Uterus (tissue), 3 donors: ENCODE measurements at regions not wholly inside any gene's neighbourhood (a gene's known extent, or its start where the extent isn't known, plus 50 kb on each side); places are given as distances from the start of the nearest gene placed in this dataset.
"Not testable (repeated sequence)": the region's sequence is repeated elsewhere in the genome, so short reads cannot be mapped to it uniquely, and the experiment has no call there.

Experiments used
- DNase-seq, 2 donors: peaks; one replicate each; pipeline ENCODE4 v3.0.0-alpha.2; 2019 to 2020
- H3K27ac ChIP-seq, 2 donors: fragments of 200-600 bp; sonication (generic); 1 replicate in 1 of 2; 2 replicates in 1 of 2; pipeline ENCODE4 v1.5.1; 2016 to 2018
- H3K27me3 ChIP-seq, 2 donors: fragments of 200-600 bp; sonication (generic); one replicate each; pipeline ENCODE4 v1.5.1; 2018 to 2019; ENCODE audit warnings: control low read depth in 1 of 2
- H3K36me3 ChIP-seq, 2 donors: fragments of 200-600 bp; sonication (generic); one replicate each; pipeline ENCODE4 v1.5.1; 2019; ENCODE audit warnings: control low read depth in 1 of 2
- H3K4me1 ChIP-seq, 2 donors: fragments of 200-600 bp; sonication (generic); one replicate each; pipeline ENCODE4 v1.5.1; 2018 to 2019; ENCODE audit warnings: control low read depth in 1 of 2
- H3K4me3 ChIP-seq, 2 donors: fragments of 200-600 bp; sonication (generic); 1 replicate in 1 of 2; 2 replicates in 1 of 2; pipeline ENCODE4 v1.5.1; 2018 to 2019; ENCODE audit warnings: mild to moderate bottlenecking in 1 of 2
- H3K9me3 ChIP-seq, 2 donors: fragments of 200-600 bp; sonication (generic); one replicate each; pipeline ENCODE4 v1.5.1; 2019; ENCODE audit warnings: control low read depth in 1 of 2
- POLR2A ChIP-seq, 2 donors: fragments of 450-650 bp; IDR thresholded peaks; one replicate each; pipeline ENCODE4 v1.6.1; 2016; ENCODE audit warnings: antibody characterized with exemption in 2 of 2, mild to moderate bottlenecking in 1 of 2, moderate library complexity in 1 of 2
- intact Hi-C: fragments of 100-400 bp; cut with DNase I; formaldehyde crosslinking; loops from one replicate; pipeline ENCODE4 v1.15.1; 2023; ENCODE audit warnings: low total_unique reads
- TF ChIP-seq, protein P1 (sequence below), 4 experiments: fragments of 200-600 bp in 2 of 4; fragments of 450-650 bp in 2 of 4; sonication (generic) in 2 of 4; IDR thresholded peaks; one replicate each; pipeline ENCODE4 v1.5.1; 2016 to 2019; ENCODE audit warnings: antibody characterized with exemption in 4 of 4, mild to moderate bottlenecking in 2 of 4, moderate library complexity in 1 of 4
- donor health status: DM: yes; HTN: yes; CAD: no.

DNA sequence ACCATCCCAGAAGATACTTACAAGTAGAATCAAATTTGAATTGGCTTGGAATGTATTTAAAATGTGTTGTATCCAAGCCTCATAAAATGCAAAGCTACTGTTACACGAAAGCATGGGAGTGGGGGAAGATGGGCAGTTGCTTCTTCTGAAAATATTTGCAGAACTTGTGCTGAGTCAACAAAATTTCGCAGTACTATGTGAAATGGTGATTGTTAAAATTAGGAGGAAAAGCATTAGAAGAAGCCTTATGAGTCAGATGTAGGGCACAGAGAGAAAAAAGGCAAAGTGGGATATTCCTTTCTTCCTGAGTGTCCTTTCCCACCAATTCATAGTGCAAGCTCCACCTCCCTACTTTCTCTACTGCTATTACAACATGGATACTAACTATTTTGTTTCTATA lies 332.7 kb downstream of the PRDM5 start:
- TF ChIP-seq, protein P1, sequence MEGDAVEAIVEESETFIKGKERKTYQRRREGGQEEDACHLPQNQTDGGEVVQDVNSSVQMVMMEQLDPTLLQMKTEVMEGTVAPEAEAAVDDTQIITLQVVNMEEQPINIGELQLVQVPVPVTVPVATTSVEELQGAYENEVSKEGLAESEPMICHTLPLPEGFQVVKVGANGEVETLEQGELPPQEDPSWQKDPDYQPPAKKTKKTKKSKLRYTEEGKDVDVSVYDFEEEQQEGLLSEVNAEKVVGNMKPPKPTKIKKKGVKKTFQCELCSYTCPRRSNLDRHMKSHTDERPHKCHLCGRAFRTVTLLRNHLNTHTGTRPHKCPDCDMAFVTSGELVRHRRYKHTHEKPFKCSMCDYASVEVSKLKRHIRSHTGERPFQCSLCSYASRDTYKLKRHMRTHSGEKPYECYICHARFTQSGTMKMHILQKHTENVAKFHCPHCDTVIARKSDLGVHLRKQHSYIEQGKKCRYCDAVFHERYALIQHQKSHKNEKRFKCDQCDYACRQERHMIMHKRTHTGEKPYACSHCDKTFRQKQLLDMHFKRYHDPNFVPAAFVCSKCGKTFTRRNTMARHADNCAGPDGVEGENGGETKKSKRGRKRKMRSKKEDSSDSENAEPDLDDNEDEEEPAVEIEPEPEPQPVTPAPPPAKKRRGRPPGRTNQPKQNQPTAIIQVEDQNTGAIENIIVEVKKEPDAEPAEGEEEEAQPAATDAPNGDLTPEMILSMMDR (IDR thresholded peaks at IDR 0.05), result no peak
- no peak for TF ChIP-seq POLR2A (IDR thresholded peaks at IDR 0.05)
- Histone ChIP-seq H3K4me1 (no peaks in the 10 kb centered on the region), H3K36me3 (no peaks in the 10 kb centered on the region), H3K27ac (no peak overlapping the region), H3K4me3 (no peak overlapping the region), H3K27me3 (no peaks in the 10 kb centered on the region), H3K9me3 (no peaks in the 10 kb centered on the region)
- no peak for DNase-seq
- intact Hi-C loops, result no loop called here

DNA sequence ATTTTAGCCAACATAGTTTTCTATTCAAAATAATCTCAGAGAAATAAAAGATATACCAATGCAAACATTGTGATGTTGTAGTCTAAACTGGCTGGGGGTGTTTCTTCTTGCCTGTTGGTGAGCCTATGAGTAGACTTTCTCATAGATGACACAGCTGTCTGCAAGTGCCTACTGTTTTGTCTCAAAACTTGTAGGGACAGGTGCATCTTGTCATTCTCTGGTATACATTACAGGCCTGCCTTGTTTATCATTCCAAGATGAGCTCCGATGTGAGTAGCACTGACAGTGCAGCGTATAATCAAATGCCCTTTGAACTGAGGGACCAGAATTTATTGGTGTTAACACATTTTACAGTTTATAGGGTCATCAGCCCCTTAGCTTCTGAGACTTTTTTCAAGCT lies 353.8 kb downstream of the PRDM5 start:
- Histone ChIP-seq H3K4me3 (no peak overlapping the region), H3K4me1 (no peaks in the 10 kb centered on the region), H3K9me3 (no peaks in the 10 kb centered on the region), H3K27me3 (no peaks in the 10 kb centered on the region), H3K36me3 (no peaks in the 10 kb centered on the region), H3K27ac (no peak overlapping the region)
- intact Hi-C loops, result no loop called here
- TF ChIP-seq, protein P1 (IDR thresholded peaks at IDR 0.05), result no peak
- TF ChIP-seq POLR2A (IDR thresholded peaks at IDR 0.05), result no peak
- DNase-seq, result no peak

GRCh38 chr4:120561648-120562047 lies 360.9 kb downstream of the PRDM5 start:
- Histone ChIP-seq H3K4me3 (no peak overlapping the region), H3K27ac (no peak overlapping the region), H3K4me1 (no peaks in the 10 kb centered on the region), H3K27me3 (no peaks in the 10 kb centered on the region), H3K36me3 (no peaks in the 10 kb centered on the region), H3K9me3 (peaks cover 0 to 4% of the 10 kb centered on the region in 2 donors)
- intact Hi-C loops, result no loop called here
- TF ChIP-seq, protein P1 (IDR thresholded peaks at IDR 0.05), result no peak
- no peak for DNase-seq

DNA sequence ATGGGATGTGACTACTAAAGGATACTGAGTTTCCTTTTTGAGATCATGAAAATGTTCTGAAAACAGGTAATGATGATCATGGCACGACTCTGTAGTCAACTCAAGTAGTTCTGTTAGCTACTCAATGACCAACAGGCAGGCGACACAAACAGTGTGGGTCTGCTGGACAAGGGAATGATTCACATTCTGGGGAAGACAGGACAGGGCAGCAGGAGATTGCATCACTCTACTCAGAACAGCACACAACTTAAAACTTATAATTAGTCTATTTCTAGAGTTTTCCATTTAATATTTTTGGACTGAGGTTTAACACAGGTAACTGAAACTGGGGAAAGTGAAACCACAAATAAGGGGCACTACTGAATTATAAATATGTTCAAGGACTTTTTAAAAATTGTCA lies 365.2 kb downstream of the PRDM5 start:
- intact Hi-C loops, result no loop called here
- no peak for TF ChIP-seq POLR2A (IDR thresholded peaks at IDR 0.05)
- TF ChIP-seq, protein P1 (IDR thresholded peaks at IDR 0.05), result no peak
- DNase-seq, result no peak

DNA sequence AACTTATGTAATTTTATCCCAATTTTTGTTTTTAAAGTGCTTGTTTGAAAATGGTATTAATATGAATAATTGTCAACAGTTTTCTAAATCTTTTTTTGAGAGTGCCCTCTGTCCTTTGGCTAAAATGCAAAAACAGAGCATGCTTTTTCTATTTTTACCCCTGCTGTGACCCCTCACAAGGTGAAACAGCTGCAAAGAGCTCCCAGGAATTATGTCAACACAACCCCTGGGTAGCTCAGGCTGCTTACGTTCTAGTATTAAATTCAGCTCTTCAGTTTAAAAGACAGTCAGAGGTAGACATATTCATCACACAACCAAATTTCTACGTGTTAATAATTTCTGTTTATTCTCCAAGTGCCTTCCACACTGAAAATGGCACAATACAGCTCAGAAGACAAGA lies 367.5 kb downstream of the PRDM5 start:
- intact Hi-C loops, result no loop called here
- no peak overlapping the region for H3K4me3 ChIP-seq
- peaks cover 0 to 4% of the 10 kb centered on the region in 2 donors for H3K9me3 ChIP-seq
- no peak for DNase-seq
- no peaks in the 10 kb centered on the region for H3K4me1 ChIP-seq
- no peaks in the 10 kb centered on the region for H3K27me3 ChIP-seq
- no peak for TF ChIP-seq POLR2A (IDR thresholded peaks at IDR 0.05)
- no peak overlapping the region for H3K27ac ChIP-seq
- H3K36me3 ChIP-seq, result no peaks in the 10 kb centered on the region

More for the DNA sequence above, 365.2 kb downstream of the PRDM5 start:
- peaks cover 0 to 4% of the 10 kb centered on the region in 2 donors for H3K9me3 ChIP-seq
- no peak overlapping the region for H3K4me3 ChIP-seq
- H3K27ac ChIP-seq, result no peak overlapping the region
- no peaks in the 10 kb centered on the region for H3K4me1 ChIP-seq
- H3K27me3 ChIP-seq, result no peaks in the 10 kb centered on the region
- no peaks in the 10 kb centered on the region for H3K36me3 ChIP-seq

GRCh38 chr4:120554086-120554485 lies 368.4 kb downstream of the PRDM5 start:
- Histone ChIP-seq H3K36me3 (no peaks in the 10 kb centered on the region), H3K4me1 (no peaks in the 10 kb centered on the region), H3K27ac (no peak overlapping the region), H3K27me3 (no peaks in the 10 kb centered on the region), H3K9me3 (peaks cover 0 to 4% of the 10 kb centered on the region in 2 donors), H3K4me3 (no peak overlapping the region)
- no peak for DNase-seq
- intact Hi-C loops, result no loop called here
- no peak for TF ChIP-seq POLR2A (IDR thresholded peaks at IDR 0.05)
- TF ChIP-seq, protein P1 (IDR thresholded peaks at IDR 0.05), result no peak

DNA sequence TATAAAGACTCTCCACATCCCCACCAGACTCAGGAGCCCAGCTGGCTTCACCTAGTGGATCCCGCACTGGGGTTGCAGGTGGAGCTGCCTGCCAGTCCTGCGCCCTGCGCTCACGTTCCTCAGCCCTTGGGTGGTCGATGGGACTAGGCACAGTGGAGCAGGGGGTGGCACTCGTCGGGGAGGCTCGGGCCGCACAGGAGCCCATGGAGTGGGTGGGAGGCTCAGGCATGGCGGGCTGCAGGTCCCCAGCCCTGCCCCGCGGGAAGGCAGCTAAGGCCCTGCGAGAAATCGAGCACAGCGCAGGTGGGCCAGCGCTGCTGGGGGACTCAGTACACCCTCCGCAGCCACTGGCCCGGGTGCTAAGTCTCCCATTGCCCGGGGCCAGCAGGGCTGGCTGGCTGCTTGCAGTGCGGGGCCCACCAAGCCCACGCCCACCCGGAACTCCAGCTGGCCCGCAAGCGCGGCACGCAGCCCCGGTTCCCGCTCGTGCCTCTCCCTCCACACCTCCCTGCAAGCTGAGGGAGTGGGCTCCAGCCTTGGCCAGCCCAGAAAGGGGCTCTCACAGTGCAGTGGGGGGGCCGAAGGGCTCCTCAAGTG lies 371.8 kb downstream of the PRDM5 start:
- H3K9me3 ChIP-seq, H3K27me3 ChIP-seq, intact Hi-C loops, H3K36me3 ChIP-seq, H3K27ac ChIP-seq, DNase-seq, H3K4me1 ChIP-seq, H3K4me3 ChIP-seq: not testable (repeated sequence)
